DND-41 (cell line): ENCODE measurements at regions not wholly inside any gene's neighbourhood (a gene's known extent, or its start where the extent isn't known, plus 50 kb on each side); places are given as distances from the start of the nearest gene placed in this dataset.

Source experiments
- ATAC-seq: fragments of 200-7000 bp; cut with Tn5 transposase; 3 replicates; pipeline ENCODE4 v1.9.1; 2021; ENCODE audit warnings: low read depth; ENCODE audit not compliant: insufficient read depth
- DNase-seq: peaks from one replicate; pipeline ENCODE4 v3.0.0-alpha.2; 2020
- H2AFZ ChIP-seq: 2 replicates; pipeline ENCODE4 v1.6.0; 2012; ENCODE audit warnings: low read depth, low read length
- H3K27ac ChIP-seq: 2 replicates; pipeline ENCODE4 v1.5.1; 2012; ENCODE audit warnings: low read length, inconsistent platforms
- H3K27me3 ChIP-seq: fragments of 200-600 bp; sonication (generic); 2 replicates; pipeline ENCODE4 v1.6.0; 2012; ENCODE audit warnings: low read length, mild to moderate bottlenecking, inconsistent platforms; ENCODE audit not compliant: insufficient read depth, poor library complexity
- H3K36me3 ChIP-seq: 2 replicates; pipeline ENCODE4 v1.5.1; 2012; ENCODE audit warnings: low read length, inconsistent platforms; ENCODE audit not compliant: insufficient read depth
- H3K4me1 ChIP-seq: 2 replicates; pipeline ENCODE4 v1.5.1; 2012; ENCODE audit warnings: mild to moderate bottlenecking, low read length; ENCODE audit not compliant: insufficient read depth
- H3K4me2 ChIP-seq: 2 replicates; pipeline ENCODE4 v1.6.0; 2012; ENCODE audit warnings: mild to moderate bottlenecking, moderate library complexity, low read length, inconsistent platforms; ENCODE audit not compliant: insufficient read depth
- H3K4me3 ChIP-seq, 2 experiments: fragments of 200-600 bp in 1 of 2; shearing (Covaris generic) in 1 of 2; 2 replicates each; pipeline ENCODE4 v1.5.1; 2012 to 2016; ENCODE audit warnings: inconsistent platforms in 2 of 2, low read length in 2 of 2, mild to moderate bottlenecking in 2 of 2, low read depth in 1 of 2, moderate library complexity in 1 of 2
- H3K79me2 ChIP-seq: 2 replicates; pipeline ENCODE4 v1.6.0; 2012; ENCODE audit warnings: low read length, inconsistent platforms; ENCODE audit not compliant: insufficient read depth
- H3K9ac ChIP-seq: 2 replicates; pipeline ENCODE4 v1.6.0; 2012; ENCODE audit warnings: low read depth, mild to moderate bottlenecking, inconsistent platforms, low read length, moderate library complexity
- H3K9me3 ChIP-seq: 2 replicates; pipeline ENCODE4 v1.5.1; 2012; ENCODE audit warnings: low read length, moderate library complexity, mild to moderate bottlenecking, inconsistent platforms; ENCODE audit not compliant: insufficient read depth, severe bottlenecking
- H4K20me1 ChIP-seq: 2 replicates; pipeline ENCODE4 v1.6.0; 2012; ENCODE audit warnings: low read length; ENCODE audit not compliant: insufficient read depth
- CTCF ChIP-seq: IDR thresholded peaks from 2 replicates; pipeline ENCODE4 v1.5.1; 2012; ENCODE audit warnings: borderline replicate concordance, low read length, moderate library complexity, mild to moderate bottlenecking; ENCODE audit not compliant: poor library complexity, severe bottlenecking; ENCODE audit errors: extremely low read depth
- EZH2 ChIP-seq: IDR thresholded peaks from 3 replicates; pipeline ENCODE4 v1.6.1; 2012; ENCODE audit warnings: borderline replicate concordance, low read depth, mild to moderate bottlenecking, moderate library complexity, low read length, inconsistent platforms; ENCODE audit not compliant: severe bottlenecking

GRCh38 chr1:88472714-88473113, 211.4 kb upstream of the PKN2 start:
- no peak for DNase-seq
- H3K9ac ChIP-seq = no peak overlapping the region
- TF ChIP-seq EZH2 (no peak), CTCF (no peak)
- no peak overlapping the region for H3K4me3 ChIP-seq
- no peaks in the 10 kb centered on the region for H3K4me1 ChIP-seq
- H2AFZ ChIP-seq = no peak overlapping the region
- no peaks in the 10 kb centered on the region for H3K36me3 ChIP-seq
- no peaks in the 10 kb centered on the region for H3K27me3 ChIP-seq
- ATAC-seq = no peak
- H3K9me3 ChIP-seq = no peaks in the 10 kb centered on the region
- no peaks in the 10 kb centered on the region for H3K79me2 ChIP-seq
- no peak overlapping the region for H3K4me2 ChIP-seq
- no peaks in the 10 kb centered on the region for H4K20me1 ChIP-seq
- no peak overlapping the region for H3K27ac ChIP-seq

GRCh38 chr1:88474555-88475304, 209.3 kb upstream of the PKN2 start:
- no peak overlapping the region for H3K4me3 ChIP-seq
- H3K4me2 ChIP-seq = no peak overlapping the region
- H3K9me3 ChIP-seq = no peaks in the 10 kb centered on the region
- H4K20me1 ChIP-seq = no peaks in the 10 kb centered on the region
- no peak for DNase-seq
- H3K36me3 ChIP-seq = no peaks in the 10 kb centered on the region
- TF ChIP-seq EZH2 (no peak), CTCF (no peak)
- no peaks in the 10 kb centered on the region for H3K79me2 ChIP-seq
- H2AFZ ChIP-seq = no peak overlapping the region
- no peak overlapping the region for H3K9ac ChIP-seq
- no peak overlapping the region for H3K27ac ChIP-seq
- no peaks in the 10 kb centered on the region for H3K4me1 ChIP-seq
- no peaks in the 10 kb centered on the region for H3K27me3 ChIP-seq
- no peak for ATAC-seq

GRCh38 chr1:88484881-88485280, 199.2 kb upstream of the PKN2 start:
- no peak overlapping the region for H2AFZ ChIP-seq

More at GRCh38 chr1:88484881-88485280, 199.2 kb upstream of the PKN2 start:
- Histone ChIP-seq H3K4me3 (no peak overlapping the region), H3K9ac (no peak overlapping the region), H3K4me1 (no peaks in the 10 kb centered on the region), H3K36me3 (no peaks in the 10 kb centered on the region), H3K9me3 (no peaks in the 10 kb centered on the region), H3K27me3 (peaks cover 6% of the 10 kb centered on the region), H3K27ac (no peak overlapping the region), H3K4me2 (no peak overlapping the region), H4K20me1 (no peaks in the 10 kb centered on the region), H3K79me2 (no peaks in the 10 kb centered on the region)
- ATAC-seq (no peak), DNase-seq (no peak)
- TF ChIP-seq EZH2 (no peak), CTCF (no peak)
